Muscle of leg (tissue), 3 donors: ENCODE measurements at regions not wholly inside any gene's neighbourhood (a gene's known extent, or its start where the extent isn't known, plus 50 kb on each side); places are given as distances from the start of the nearest gene placed in this dataset.

ENCODE experiments used
- DNase-seq: peaks from one replicate; pipeline ENCODE4 v3.0.0; 2013
- H3K27ac ChIP-seq: one replicate; pipeline ENCODE4 v1.5.1; 2013; ENCODE audit warnings: mild to moderate bottlenecking, low read length, control low read depth
- H3K27me3 ChIP-seq: one replicate; pipeline ENCODE4 v1.6.1; 2013; ENCODE audit warnings: low read length; ENCODE audit not compliant: control insufficient read depth, insufficient read depth
- H3K36me3 ChIP-seq: one replicate; pipeline ENCODE4 v1.6.1; 2013; ENCODE audit warnings: low read length; ENCODE audit not compliant: control insufficient read depth, insufficient read depth
- H3K4me1 ChIP-seq: one replicate; pipeline ENCODE4 v1.6.1; 2013; ENCODE audit warnings: low read length; ENCODE audit not compliant: control insufficient read depth, insufficient read depth
- H3K4me3 ChIP-seq: one replicate; pipeline ENCODE4 v1.5.1; 2013; ENCODE audit warnings: low read length, control low read depth
- H3K9me3 ChIP-seq: replicated peaks from 2 replicates; pipeline ENCODE4 v1.6.1; 2013; ENCODE audit warnings: low read depth, low read length; ENCODE audit not compliant: control insufficient read depth
- WGBS: methylation state at CpG from one replicate; pipeline ENCODE4 v1.1.5; 2013; ENCODE audit warnings: missing lambda C conversion rate; ENCODE audit not compliant: insufficient coverage; 5-methylcytosine and 5-hydroxymethylcytosine counted together

DNA sequence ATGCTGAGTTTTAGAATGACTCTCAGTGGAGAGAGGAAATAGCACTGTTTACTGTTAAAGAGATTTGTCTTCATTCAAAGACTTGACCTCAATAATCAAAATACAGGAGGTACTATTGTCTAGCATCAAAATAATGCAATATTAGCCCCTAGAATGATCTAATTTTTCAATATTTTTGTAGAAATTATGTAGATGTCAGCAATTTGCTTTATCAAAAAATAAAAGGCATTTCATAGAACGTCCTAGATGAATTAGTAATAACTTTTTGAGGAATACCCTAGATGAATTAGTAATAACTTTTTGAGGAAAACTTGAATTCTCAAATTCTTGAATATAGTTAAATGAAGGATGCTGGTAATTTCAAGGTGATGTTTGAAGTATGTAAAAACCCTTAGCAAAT lies 1252.1 kb upstream of the CADM2 start:
- no peak for DNase-seq
- no peak overlapping the region for H3K4me3 ChIP-seq
- H3K27ac ChIP-seq = no peak overlapping the region
- H3K27me3 ChIP-seq = no peaks in the 10 kb centered on the region
- H3K9me3 ChIP-seq = no peaks in the 10 kb centered on the region
- H3K36me3 ChIP-seq = no peaks in the 10 kb centered on the region
- no peaks in the 10 kb centered on the region for H3K4me1 ChIP-seq
- no CpG with 5 or more reads among the region's 1 CpG for WGBS

DNA sequence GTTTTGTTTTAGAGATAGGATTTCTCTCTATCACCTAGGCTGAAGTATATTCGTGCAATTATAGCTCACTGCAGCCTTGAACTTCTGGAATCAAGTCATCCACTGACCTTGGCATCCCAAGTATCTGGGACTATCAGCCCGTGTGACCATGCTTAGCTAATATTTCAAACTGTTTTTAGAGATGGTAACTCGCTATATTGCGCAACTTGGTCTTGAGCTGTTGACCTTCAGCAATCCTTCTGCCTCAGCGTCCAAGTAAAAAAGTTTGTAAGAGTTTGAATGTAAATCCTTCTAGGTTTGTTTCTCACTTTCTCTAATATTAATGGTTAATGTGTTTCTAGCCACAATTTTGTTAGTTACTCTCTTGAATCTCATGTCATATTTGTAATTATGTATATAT lies 1243.5 kb upstream of the CADM2 start:
- H3K27ac ChIP-seq = no peak overlapping the region
- no peaks in the 10 kb centered on the region for H3K4me1 ChIP-seq
- DNase-seq = no peak
- no peaks in the 10 kb centered on the region for H3K36me3 ChIP-seq
- H3K27me3 ChIP-seq = no peaks in the 10 kb centered on the region
- H3K4me3 ChIP-seq = no peak overlapping the region
- H3K9me3 ChIP-seq = no peaks in the 10 kb centered on the region
- WGBS = 80% methylated on average over 1 of the region's 5 CpGs

DNA sequence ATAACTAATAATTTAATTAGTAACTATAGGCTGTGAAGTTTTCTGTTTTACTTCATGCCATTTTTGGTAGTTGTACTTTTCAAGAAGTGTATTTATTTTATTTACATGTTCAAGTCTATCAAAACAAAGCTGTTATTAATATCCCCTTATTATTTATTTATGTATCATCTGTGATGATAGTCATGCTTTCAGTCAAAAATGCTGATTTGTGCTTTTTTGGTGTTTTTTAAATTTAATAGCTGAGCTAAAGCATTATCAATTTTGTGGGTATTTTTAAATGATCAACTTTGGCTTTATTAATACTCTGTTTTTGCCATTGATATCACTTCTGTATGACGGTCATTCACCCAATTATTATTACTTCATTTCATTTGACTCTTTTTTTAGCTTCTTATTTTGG lies 1229.2 kb upstream of the CADM2 start:
- peaks cover 29% of the 10 kb centered on the region for H3K9me3 ChIP-seq
- no peak overlapping the region for H3K27ac ChIP-seq
- no peaks in the 10 kb centered on the region for H3K36me3 ChIP-seq
- H3K4me3 ChIP-seq = no peak overlapping the region
- DNase-seq = no peak
- H3K4me1 ChIP-seq = no peaks in the 10 kb centered on the region
- no peaks in the 10 kb centered on the region for H3K27me3 ChIP-seq
- WGBS = no CpG with 5 or more reads among the region's 1 CpG

DNA sequence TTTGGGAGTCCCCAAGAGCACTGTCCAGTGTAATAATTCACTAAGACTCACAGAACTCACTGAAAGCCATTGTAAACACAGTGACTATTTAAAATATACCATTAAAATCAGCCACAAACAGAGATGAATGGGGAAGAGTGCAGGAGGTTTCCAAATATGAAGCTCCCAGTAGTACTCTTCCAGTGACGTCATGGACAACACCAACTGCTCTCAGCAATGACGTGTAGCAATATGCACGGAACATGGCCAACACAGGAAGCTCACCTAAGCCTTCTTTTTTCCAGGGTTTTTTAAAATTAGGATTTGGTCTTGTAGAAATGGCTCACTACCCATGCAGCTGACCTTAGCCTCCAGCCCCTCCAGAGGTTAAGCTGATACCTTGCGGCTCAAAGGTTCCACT lies 1224.1 kb upstream of the CADM2 start:
- Histone ChIP-seq H3K27ac (no peak overlapping the region), H3K4me1 (no peaks in the 10 kb centered on the region), H3K36me3 (no peaks in the 10 kb centered on the region), H3K9me3 (no peaks in the 10 kb centered on the region), H3K4me3 (no peak overlapping the region), H3K27me3 (no peaks in the 10 kb centered on the region)
- no peak for DNase-seq
- WGBS = 100% methylated on average over 1 of the region's 4 CpGs

DNA sequence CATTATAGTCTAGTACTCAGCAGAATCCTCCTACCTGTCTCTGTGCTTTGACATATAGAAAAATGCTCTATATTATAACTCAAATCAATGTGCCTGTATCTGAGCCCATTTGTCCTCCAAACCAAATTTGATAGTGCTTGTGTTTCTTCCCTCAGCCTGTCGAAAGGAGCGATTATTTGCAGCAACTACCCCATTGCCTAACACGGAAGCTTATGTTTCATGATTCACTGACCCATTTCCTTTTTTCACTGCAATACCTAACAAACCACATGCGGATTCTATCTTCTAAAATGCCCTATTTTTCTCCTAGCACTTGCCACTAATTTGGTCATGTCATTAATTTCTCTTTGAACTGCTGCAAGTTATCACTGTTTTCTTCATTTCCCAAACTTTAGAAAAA lies 1220.6 kb upstream of the CADM2 start:
- Histone ChIP-seq H3K4me1 (no peaks in the 10 kb centered on the region), H3K36me3 (no peaks in the 10 kb centered on the region), H3K4me3 (no peak overlapping the region), H3K27me3 (no peaks in the 10 kb centered on the region), H3K9me3 (no peaks in the 10 kb centered on the region), H3K27ac (no peak overlapping the region)
- no peak for DNase-seq
- 84% methylated on average over 4 of the region's 4 CpGs for WGBS

DNA sequence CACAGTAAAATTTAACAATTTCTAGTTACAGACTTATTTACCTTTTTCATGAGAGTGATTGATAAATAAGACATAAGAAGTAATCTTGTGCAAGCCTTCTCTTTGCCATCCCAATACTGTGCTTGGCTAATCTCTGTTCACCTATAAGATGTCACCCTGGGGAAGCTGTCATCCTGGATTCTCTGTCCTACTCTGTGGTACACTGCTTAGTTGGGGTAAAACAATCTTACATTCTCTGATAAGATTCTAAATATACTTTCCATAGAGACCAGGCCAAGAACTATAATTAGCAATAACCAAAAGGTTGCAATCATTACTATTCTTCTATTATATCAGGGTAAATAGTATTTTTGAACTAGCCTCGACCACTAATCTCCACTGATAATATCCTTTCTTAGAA lies 1218.3 kb upstream of the CADM2 start:
- no peaks in the 10 kb centered on the region for H3K9me3 ChIP-seq
- H3K4me3 ChIP-seq = no peak overlapping the region
- no peaks in the 10 kb centered on the region for H3K4me1 ChIP-seq
- WGBS = no CpG with 5 or more reads among the region's 1 CpG
- H3K27me3 ChIP-seq = no peaks in the 10 kb centered on the region
- H3K27ac ChIP-seq = no peak overlapping the region
- H3K36me3 ChIP-seq = no peaks in the 10 kb centered on the region
- DNase-seq = no peak

DNA sequence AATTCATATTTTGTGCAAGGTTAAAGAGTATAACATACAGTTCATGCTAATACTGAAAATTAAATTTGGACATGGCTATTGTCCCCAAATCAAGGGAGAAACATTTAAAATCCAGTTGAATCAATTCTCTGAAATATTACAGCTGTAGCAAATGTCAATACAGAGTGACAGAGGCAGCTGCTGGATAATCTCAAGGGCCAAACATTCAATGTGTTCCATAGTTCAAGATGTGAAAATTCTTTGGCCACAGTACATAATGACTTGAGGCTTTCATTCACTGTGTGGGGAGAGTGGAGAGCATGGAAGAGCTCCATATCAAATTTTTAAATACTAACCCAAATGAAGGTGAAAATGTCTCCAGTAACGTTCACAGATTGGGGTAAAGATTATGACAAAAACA lies 1192.8 kb upstream of the CADM2 start:
- Histone ChIP-seq H3K27me3 (no peaks in the 10 kb centered on the region), H3K4me3 (no peak overlapping the region), H3K27ac (no peak overlapping the region), H3K4me1 (no peaks in the 10 kb centered on the region), H3K9me3 (no peaks in the 10 kb centered on the region), H3K36me3 (no peaks in the 10 kb centered on the region)
- peak; percentile 74 for DNase-seq
- no CpG with 5 or more reads among the region's 1 CpG for WGBS

DNA sequence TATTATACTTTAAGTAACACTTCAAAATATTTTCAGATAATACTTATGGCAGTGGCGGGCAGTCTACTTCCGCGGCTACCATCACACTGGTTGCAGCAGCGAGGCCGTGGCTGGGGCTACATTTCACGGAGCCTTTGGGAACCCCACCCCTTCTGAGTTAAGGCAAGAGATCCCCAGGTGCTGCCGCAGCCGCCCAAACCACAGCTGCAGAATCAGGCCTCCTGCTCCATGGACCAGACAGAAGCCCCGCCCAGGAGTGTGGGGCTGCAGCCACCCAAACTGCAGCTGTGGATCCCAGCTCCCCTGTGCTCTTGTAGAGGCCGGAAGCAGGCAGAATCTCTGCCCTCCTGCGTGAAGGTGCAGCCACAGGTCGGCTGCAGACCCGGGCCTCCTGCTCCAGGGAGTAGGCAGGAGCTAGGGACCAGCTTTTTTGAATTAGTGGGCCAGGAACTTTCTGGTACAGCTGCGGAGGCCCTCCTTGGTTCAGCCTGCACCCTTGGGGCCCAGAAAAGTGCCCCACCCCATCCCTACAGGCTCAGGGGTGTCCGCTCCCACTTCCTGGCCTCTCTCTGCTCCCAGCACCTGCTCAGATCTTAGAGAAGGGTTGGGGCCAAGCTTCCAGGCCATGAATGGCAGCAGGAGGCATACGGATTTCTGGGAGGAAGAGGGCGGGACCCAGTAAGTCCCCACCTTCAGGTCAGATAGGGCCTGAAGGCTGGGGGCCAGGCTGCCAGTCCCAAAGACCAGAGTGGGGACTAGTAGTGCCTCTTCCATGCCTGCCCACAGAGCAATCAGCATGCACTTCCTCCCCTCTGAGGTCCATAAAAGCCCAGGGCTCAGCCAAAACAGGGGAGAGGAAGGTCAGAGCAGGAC lies 1188.8 kb upstream of the CADM2 start:
- no peak overlapping the region for H3K4me3 ChIP-seq
- H3K27me3 ChIP-seq = no peaks in the 10 kb centered on the region
- 85% methylated on average over 14 of the region's 17 CpGs for WGBS
- H3K9me3 ChIP-seq = no peaks in the 10 kb centered on the region
- no peak overlapping the region for H3K27ac ChIP-seq
- H3K4me1 ChIP-seq = no peaks in the 10 kb centered on the region
- DNase-seq = no peak
- no peaks in the 10 kb centered on the region for H3K36me3 ChIP-seq

DNA sequence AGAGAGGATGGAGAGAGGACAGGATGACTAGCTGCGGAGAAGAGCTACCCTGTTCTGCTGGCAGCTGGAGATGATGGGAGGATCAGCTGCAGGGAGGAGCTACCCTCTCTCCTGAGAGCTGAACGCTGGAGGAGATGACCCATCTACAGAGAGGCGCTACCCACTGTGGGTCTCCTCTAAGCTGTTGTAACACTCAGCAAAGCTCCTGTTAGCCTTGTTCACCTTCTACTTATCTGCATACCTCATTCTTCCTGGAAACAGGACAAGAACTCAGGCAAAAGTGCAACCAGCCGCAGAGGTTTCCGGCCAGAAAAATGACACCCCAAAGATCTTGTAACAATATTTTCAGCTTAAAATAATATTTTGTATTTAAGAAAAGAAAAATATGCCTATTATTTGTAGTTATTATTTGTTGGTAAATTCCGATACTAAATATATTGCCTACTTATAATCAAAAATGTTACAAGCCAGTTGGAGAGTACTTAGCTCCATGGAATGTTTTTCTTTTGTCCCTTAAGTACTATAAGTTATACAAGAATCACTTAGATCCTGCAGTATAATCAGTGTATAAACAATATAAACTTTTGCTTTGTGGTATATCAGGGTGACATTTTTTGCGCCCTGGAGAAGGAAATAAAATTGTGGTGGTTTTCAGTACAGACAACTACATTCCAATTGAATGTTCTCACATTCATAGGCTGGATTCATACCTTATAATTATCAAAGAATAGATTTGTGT lies 1188.0 kb upstream of the CADM2 start:
- Histone ChIP-seq H3K4me1 (no peaks in the 10 kb centered on the region), H3K36me3 (no peaks in the 10 kb centered on the region), H3K4me3 (no peak overlapping the region), H3K27ac (no peak overlapping the region), H3K9me3 (no peaks in the 10 kb centered on the region), H3K27me3 (no peaks in the 10 kb centered on the region)
- 92% methylated on average over 2 of the region's 7 CpGs for WGBS
- no peak for DNase-seq

DNA sequence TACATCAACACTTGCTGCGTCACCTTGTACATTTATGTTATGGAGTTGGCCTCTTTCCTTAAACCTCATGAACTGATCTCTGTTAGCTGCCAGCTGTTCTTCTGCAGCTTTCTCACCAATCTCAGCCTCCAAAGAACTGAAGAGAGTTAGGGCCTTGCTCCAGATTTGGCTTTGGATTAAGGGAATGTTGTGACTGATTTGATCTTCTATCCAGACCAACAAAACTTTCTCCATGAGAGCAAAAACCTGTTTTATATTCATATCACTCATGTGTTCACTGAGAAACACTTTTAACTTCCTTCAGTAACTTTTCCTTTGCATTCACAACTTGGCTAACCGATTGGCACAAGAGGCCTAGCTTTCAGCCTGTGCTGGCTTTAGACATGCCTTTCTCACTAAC lies 1156.0 kb upstream of the CADM2 start:
- Histone ChIP-seq H3K4me1 (no peaks in the 10 kb centered on the region), H3K9me3 (no peaks in the 10 kb centered on the region), H3K36me3 (no peaks in the 10 kb centered on the region), H3K4me3 (no peak overlapping the region), H3K27ac (no peak overlapping the region), H3K27me3 (no peaks in the 10 kb centered on the region)
- DNase-seq = peak; percentile 16
- no CpG with 5 or more reads among the region's 2 CpGs for WGBS
